ENCODE measurements at regions not wholly inside any gene's neighbourhood (a gene's known extent, or its start where the extent isn't known, plus 50 kb on each side); places are given as distances from the start of the nearest gene placed in this dataset.

DNA sequence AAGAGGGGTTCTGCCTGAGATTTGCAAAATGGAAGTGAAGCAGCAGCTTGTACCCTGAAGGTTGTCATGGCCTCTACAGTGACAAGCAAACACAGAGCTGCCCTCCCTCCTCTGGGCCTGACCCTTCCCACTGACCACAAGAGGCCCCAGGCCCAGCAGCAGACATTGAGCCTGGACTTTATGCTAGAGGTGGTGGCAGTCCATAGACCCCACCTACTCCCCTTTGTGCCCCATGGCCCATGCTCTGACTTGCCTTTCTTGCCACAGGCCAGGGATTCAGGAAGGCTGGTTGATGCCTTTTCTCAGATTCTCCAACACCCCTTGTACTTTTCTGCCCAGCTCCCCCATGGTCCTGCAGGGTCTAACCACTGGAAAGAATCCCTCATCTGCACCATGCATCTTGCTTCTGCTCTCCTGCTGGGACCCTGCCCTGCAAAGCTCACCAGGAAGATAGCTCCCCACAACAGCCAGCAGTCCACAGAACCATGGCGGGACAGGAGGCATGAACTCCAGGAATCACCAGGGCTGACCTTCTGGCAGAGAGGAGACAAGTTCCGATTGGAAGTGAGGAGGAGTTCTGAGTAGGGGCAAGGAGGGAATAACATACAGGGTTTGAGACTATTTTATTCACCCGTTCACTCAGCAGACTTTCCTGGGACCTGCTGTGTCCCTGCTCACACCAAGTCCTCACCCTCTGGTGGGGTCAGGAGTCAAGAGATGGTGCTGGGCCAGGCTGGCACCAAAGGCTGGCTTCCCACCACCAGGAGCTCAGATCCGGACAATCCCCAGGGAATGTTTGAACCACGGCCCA, 263.8 kb downstream of the SYK start:
- ChIA-PET CTCF (no interaction called here), POLR2A (no interaction called here)

DNA sequence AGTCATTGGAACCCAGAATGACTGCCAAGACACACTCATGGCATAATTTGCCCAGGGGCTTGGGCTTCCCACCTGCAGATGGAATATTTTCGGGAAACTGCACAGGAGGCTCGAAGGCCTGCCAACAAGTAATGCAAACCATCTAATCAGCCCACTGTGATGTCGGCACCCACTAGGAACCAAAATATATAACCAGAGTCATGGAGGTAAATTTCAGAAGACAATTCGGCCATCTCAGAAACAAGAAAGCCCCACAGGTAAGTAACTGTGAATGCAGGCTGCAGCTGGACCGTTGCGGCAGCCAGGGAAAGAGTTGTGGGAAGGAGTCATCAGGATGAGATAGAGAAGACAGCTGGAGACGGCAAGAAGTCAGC, 264.4 kb downstream of the SYK start:
- BruUV-seq (replicated peaks): no TSS peak
- DNase-seq (ENCODE audit: low read depth, low spot score) (no peak), ATAC-seq (no peak)
- no peaks in the 10 kb centered on the region for H3K36me3 ChIP-seq (ENCODE audit: control insufficient read depth, insufficient read depth, low read length)
- no peaks in the 10 kb centered on the region for H3K9me3 ChIP-seq (ENCODE audit: control insufficient read depth, insufficient read depth, low read depth, low read length)
- no peak overlapping the region for H3K27ac ChIP-seq (ENCODE audit: low read length)
- TF ChIP-seq, protein P1, sequence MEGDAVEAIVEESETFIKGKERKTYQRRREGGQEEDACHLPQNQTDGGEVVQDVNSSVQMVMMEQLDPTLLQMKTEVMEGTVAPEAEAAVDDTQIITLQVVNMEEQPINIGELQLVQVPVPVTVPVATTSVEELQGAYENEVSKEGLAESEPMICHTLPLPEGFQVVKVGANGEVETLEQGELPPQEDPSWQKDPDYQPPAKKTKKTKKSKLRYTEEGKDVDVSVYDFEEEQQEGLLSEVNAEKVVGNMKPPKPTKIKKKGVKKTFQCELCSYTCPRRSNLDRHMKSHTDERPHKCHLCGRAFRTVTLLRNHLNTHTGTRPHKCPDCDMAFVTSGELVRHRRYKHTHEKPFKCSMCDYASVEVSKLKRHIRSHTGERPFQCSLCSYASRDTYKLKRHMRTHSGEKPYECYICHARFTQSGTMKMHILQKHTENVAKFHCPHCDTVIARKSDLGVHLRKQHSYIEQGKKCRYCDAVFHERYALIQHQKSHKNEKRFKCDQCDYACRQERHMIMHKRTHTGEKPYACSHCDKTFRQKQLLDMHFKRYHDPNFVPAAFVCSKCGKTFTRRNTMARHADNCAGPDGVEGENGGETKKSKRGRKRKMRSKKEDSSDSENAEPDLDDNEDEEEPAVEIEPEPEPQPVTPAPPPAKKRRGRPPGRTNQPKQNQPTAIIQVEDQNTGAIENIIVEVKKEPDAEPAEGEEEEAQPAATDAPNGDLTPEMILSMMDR (IDR thresholded peaks at IDR 0.05): no peak
- TF ChIP-seq, protein P2, sequence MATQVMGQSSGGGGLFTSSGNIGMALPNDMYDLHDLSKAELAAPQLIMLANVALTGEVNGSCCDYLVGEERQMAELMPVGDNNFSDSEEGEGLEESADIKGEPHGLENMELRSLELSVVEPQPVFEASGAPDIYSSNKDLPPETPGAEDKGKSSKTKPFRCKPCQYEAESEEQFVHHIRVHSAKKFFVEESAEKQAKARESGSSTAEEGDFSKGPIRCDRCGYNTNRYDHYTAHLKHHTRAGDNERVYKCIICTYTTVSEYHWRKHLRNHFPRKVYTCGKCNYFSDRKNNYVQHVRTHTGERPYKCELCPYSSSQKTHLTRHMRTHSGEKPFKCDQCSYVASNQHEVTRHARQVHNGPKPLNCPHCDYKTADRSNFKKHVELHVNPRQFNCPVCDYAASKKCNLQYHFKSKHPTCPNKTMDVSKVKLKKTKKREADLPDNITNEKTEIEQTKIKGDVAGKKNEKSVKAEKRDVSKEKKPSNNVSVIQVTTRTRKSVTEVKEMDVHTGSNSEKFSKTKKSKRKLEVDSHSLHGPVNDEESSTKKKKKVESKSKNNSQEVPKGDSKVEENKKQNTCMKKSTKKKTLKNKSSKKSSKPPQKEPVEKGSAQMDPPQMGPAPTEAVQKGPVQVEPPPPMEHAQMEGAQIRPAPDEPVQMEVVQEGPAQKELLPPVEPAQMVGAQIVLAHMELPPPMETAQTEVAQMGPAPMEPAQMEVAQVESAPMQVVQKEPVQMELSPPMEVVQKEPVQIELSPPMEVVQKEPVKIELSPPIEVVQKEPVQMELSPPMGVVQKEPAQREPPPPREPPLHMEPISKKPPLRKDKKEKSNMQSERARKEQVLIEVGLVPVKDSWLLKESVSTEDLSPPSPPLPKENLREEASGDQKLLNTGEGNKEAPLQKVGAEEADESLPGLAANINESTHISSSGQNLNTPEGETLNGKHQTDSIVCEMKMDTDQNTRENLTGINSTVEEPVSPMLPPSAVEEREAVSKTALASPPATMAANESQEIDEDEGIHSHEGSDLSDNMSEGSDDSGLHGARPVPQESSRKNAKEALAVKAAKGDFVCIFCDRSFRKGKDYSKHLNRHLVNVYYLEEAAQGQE (IDR thresholded peaks at IDR 0.05; ENCODE audit: insufficient read depth in 1 of 2, low read depth in 2 of 2, low read length in 1 of 2): no peak
- TF ChIP-seq POLR2AphosphoS5 (IDR thresholded peaks at IDR 0.05; ENCODE audit: low read depth, low read length): no peak
- no peak for TF ChIP-seq TCF7L2 (IDR thresholded peaks at IDR 0.05; ENCODE audit: low read depth, low read length)
- in situ Hi-C loops (cut with HindIII; ENCODE audit: low pct_unique_long_range_greater_than_20kb, low sequenced_read_pairs): no loop called here
- ChIA-PET CTCF (no interaction called here), POLR2A (no interaction called here)
- H3K4me1 ChIP-seq (ENCODE audit: control insufficient read depth, insufficient read depth, low read length): no peaks in the 10 kb centered on the region
- intact Hi-C loops (cut with micrococcal nuclease; ENCODE audit: unreplicated experiment): no loop called here
- no peak overlapping the region for H3K4me3 ChIP-seq (ENCODE audit: low read depth in 2 of 2, low read length in 2 of 2)
- no peaks in the 10 kb centered on the region for H3K27me3 ChIP-seq (ENCODE audit: control insufficient read depth, insufficient read depth, low read length)

More for the DNA sequence above, 263.8 kb downstream of the SYK start:
- Histone ChIP-seq H3K4me3 (ENCODE audit: low read depth in 2 of 2, low read length in 2 of 2) (no peak overlapping the region), H3K36me3 (ENCODE audit: control insufficient read depth, insufficient read depth, low read length) (no peaks in the 10 kb centered on the region), H3K27me3 (ENCODE audit: control insufficient read depth, insufficient read depth, low read length) (no peaks in the 10 kb centered on the region), H3K4me1 (ENCODE audit: control insufficient read depth, insufficient read depth, low read length) (no peaks in the 10 kb centered on the region), H3K9me3 (ENCODE audit: control insufficient read depth, insufficient read depth, low read depth, low read length) (no peaks in the 10 kb centered on the region), H3K27ac (ENCODE audit: low read length) (no peak overlapping the region)
- no peak for DNase-seq (ENCODE audit: low read depth, low spot score)
- intact Hi-C loops (cut with micrococcal nuclease; ENCODE audit: unreplicated experiment) (no loop called here), in situ Hi-C loops (cut with HindIII; ENCODE audit: low pct_unique_long_range_greater_than_20kb, low sequenced_read_pairs) (no loop called here)
- ATAC-seq: no peak
- TF ChIP-seq, protein P2 (IDR thresholded peaks at IDR 0.05; ENCODE audit: insufficient read depth in 1 of 2, low read depth in 2 of 2, low read length in 1 of 2): no peak
- TF ChIP-seq TCF7L2 (IDR thresholded peaks at IDR 0.05; ENCODE audit: low read depth, low read length) (no peak), SIN3A (IDR thresholded peaks at IDR 0.05; ENCODE audit: borderline replicate concordance, insufficient read depth, low read depth, low read length) (no peak), POLR2AphosphoS5 (IDR thresholded peaks at IDR 0.05; ENCODE audit: low read depth, low read length) (no peak)
- TF ChIP-seq, protein P1 (IDR thresholded peaks at IDR 0.05): no peak
- no TSS peak for BruUV-seq (replicated peaks)
